ENCODE measurements at regions not wholly inside any gene's neighbourhood (a gene's known extent, or its start where the extent isn't known, plus 50 kb on each side); places are given as distances from the start of the nearest gene placed in this dataset.

GRCh38 chr3:30455840-30456239 is 150.6 kb upstream of the TGFBR2 start:
- 58 to 72% (median 71%) methylated on average over 3 of the region's 3 CpGs for WGBS, 5 donors

GRCh38 chr3:30456264-30456663 is 150.1 kb upstream of the TGFBR2 start:
- DNase-seq = no peak
- Histone ChIP-seq H3K4me1 (peaks cover 0 to 5% (median 0%) of the 10 kb centered on the region in 4 donors), H3K4me3 (no peak overlapping the region), H3K9me3 (peaks cover 0 to 6% (median 0%) of the 10 kb centered on the region in 4 donors), H3K27ac (peak overlapping the region in 3 of 5 donors; percentile 35 to 41 (median 40)), H3K27me3 (no peaks in the 10 kb centered on the region), H3K36me3 (no peaks in the 10 kb centered on the region)
- intact Hi-C loops (cut with DNase I; ENCODE audit: low total_unique reads) = no loop called here
- 82 to 96% (median 86%) methylated on average over 2 of the region's 2 CpGs for WGBS, 5 donors
- TF ChIP-seq POLR2A (IDR thresholded peaks at IDR 0.05) = no peak
- TF ChIP-seq CTCF (IDR thresholded peaks at IDR 0.05) = no peak
- TF ChIP-seq EP300 (IDR thresholded peaks at IDR 0.05) = no peak
- no peak for TF ChIP-seq POLR2AphosphoS5 (IDR thresholded peaks at IDR 0.05)

More at GRCh38 chr3:30455840-30456239, 150.6 kb upstream of the TGFBR2 start:
- Histone ChIP-seq H3K27ac (peak overlapping the region in 3 of 5 donors; percentile 35 to 62 (median 41)), H3K36me3 (no peaks in the 10 kb centered on the region), H3K4me3 (no peak overlapping the region), H3K27me3 (no peaks in the 10 kb centered on the region), H3K9me3 (peaks cover 0 to 6% (median 0%) of the 10 kb centered on the region in 4 donors), H3K4me1 (peaks cover 0 to 5% (median 0%) of the 10 kb centered on the region in 4 donors)
- TF ChIP-seq POLR2A (IDR thresholded peaks at IDR 0.05) (no peak), EP300 (IDR thresholded peaks at IDR 0.05) (no peak), POLR2AphosphoS5 (IDR thresholded peaks at IDR 0.05) (no peak), CTCF (IDR thresholded peaks at IDR 0.05) (no peak)
- intact Hi-C loops (cut with DNase I; ENCODE audit: low total_unique reads) = no loop called here
- peak in 1 of 2 donors; percentile 47 for DNase-seq

- Histone ChIP-seq H3K4me1 (peaks cover 0 to 5% (median 0%) of the 10 kb centered on the region in 4 donors), H3K9me3 (peaks cover 0 to 5% (median 0%) of the 10 kb centered on the region in 4 donors), H3K4me3 (no peak overlapping the region), H3K36me3 (no peaks in the 10 kb centered on the region), H3K27me3 (no peaks in the 10 kb centered on the region), H3K27ac (no peak overlapping the region)
- no peak for DNase-seq
- WGBS, 5 donors = 34 to 60% (median 48%) methylated on average over 1 of the region's 1 CpG
- intact Hi-C loops (cut with DNase I; ENCODE audit: low total_unique reads) = no loop called here
- no peak for TF ChIP-seq CTCF (IDR thresholded peaks at IDR 0.05)
- no peak for TF ChIP-seq EP300 (IDR thresholded peaks at IDR 0.05)
These were observed 149.3 kb upstream of the TGFBR2 start for GRCh38 chr3:30457081-30457480.

GRCh38 chr3:30457726-30458125 is 148.7 kb upstream of the TGFBR2 start:
- intact Hi-C loops (cut with DNase I; ENCODE audit: low total_unique reads) = no loop called here
- Histone ChIP-seq H3K27ac (no peak overlapping the region), H3K4me3 (no peak overlapping the region), H3K9me3 (no peaks in the 10 kb centered on the region), H3K4me1 (peaks cover 0 to 5% (median 0%) of the 10 kb centered on the region in 4 donors), H3K36me3 (no peaks in the 10 kb centered on the region), H3K27me3 (no peaks in the 10 kb centered on the region)
- no peak for DNase-seq
- WGBS, 5 donors = 85 to 100% (median 98%) methylated on average over 1 of the region's 1 CpG
- TF ChIP-seq EP300 (IDR thresholded peaks at IDR 0.05) (no peak), POLR2AphosphoS5 (IDR thresholded peaks at IDR 0.05) (no peak), POLR2A (IDR thresholded peaks at IDR 0.05) (no peak), CTCF (IDR thresholded peaks at IDR 0.05) (no peak)
